Aorta (tissue), 5 donors: ENCODE measurements at regions not wholly inside any gene's neighbourhood (a gene's known extent, or its start where the extent isn't known, plus 50 kb on each side); places are given as distances from the start of the nearest gene placed in this dataset.

Source experiments
- ATAC-seq: fragments of 200-7000 bp; cut with Tn5 transposase; one replicate; pipeline ENCODE4 v1.9.1; 2022; ENCODE audit warnings: moderate library complexity; ENCODE audit not compliant: low FRiP score
- DNase-seq, 2 donors: peaks; one replicate each; pipeline ENCODE4 v3.0.0-alpha.2; 2020
- H3K27ac ChIP-seq, 2 donors: one replicate each; pipeline ENCODE4 v1.5.1; 2013; ENCODE audit warnings: low read length in 2 of 2, mild to moderate bottlenecking in 2 of 2, moderate library complexity in 2 of 2, control low read depth in 1 of 2, inconsistent platforms in 1 of 2, low read depth in 1 of 2
- H3K27me3 ChIP-seq, 2 donors: one replicate each; pipeline ENCODE4 v1.6.1; 2013; ENCODE audit warnings: control low read depth in 1 of 2, low read length in 1 of 2, mild to moderate bottlenecking in 1 of 2, moderate library complexity in 1 of 2; ENCODE audit not compliant: insufficient read depth in 2 of 2, control insufficient read depth in 1 of 2
- H3K36me3 ChIP-seq, 2 donors: one replicate each; pipeline ENCODE4 v1.6.1; 2013; ENCODE audit warnings: control low read depth in 1 of 2, low read length in 1 of 2, mild to moderate bottlenecking in 1 of 2; ENCODE audit not compliant: insufficient read depth in 2 of 2, control insufficient read depth in 1 of 2
- H3K4me1 ChIP-seq, 2 donors: one replicate each; pipeline ENCODE4 v1.6.1; 2013; ENCODE audit warnings: low read length in 2 of 2, control low read depth in 1 of 2, mild to moderate bottlenecking in 1 of 2, moderate library complexity in 1 of 2; ENCODE audit not compliant: insufficient read depth in 2 of 2, control insufficient read depth in 1 of 2
- H3K4me3 ChIP-seq, 2 donors: one replicate each; pipeline ENCODE4 v1.5.1; 2013; ENCODE audit warnings: low read length in 2 of 2, control low read depth in 1 of 2, mild to moderate bottlenecking in 1 of 2
- H3K9me3 ChIP-seq: one replicate; pipeline ENCODE4 v1.6.1; 2013; ENCODE audit warnings: mild to moderate bottlenecking, low read length; ENCODE audit not compliant: control insufficient read depth
- WGBS, 2 donors: extraction: QIAGEN DNeasy Blood & Tissue Kit; methylation state at CpG; one replicate each; pipeline ENCODE4 v1.1.7; 2013; 5-methylcytosine and 5-hydroxymethylcytosine counted together
- intact Hi-C, 2 donors: fragments of 100-400 bp; cut with DNase I; formaldehyde crosslinking; loops; one replicate each; pipeline versions ENCODE4 v1.14.2 to v1.15.0; 2022
- donor health status: healthy with polysubstance abuse.
- donor health status: Bipolar disorder and iron deficiency.
- donor health status: DM: no; HTN: no; CAD: no.
- donor health status: DM: no; HTN: no; CAD: no.
- donor health status: DM: yes; HTN: yes; CAD: no.

- ATAC-seq: no peak
- Histone ChIP-seq H3K36me3 (no peaks in the 10 kb centered on the region), H3K4me3 (no peak overlapping the region), H3K27me3 (no peaks in the 10 kb centered on the region), H3K27ac (no peak overlapping the region), H3K4me1 (no peaks in the 10 kb centered on the region), H3K9me3 (peaks cover 3% of the 10 kb centered on the region)
- intact Hi-C loops: no loop called here
- WGBS, 2 donors: 66 to 68% methylated on average over 2 of the region's 2 CpGs
- no peak for DNase-seq
Observed at GRCh38 chr14:87141801-87142200, 851.2 kb downstream of the GALC start.

- H3K9me3 ChIP-seq: peaks cover 3% of the 10 kb centered on the region
- H3K27ac ChIP-seq: no peak overlapping the region
- no peak for DNase-seq
- no peaks in the 10 kb centered on the region for H3K27me3 ChIP-seq
- H3K36me3 ChIP-seq: no peaks in the 10 kb centered on the region
- 53 to 63% methylated on average over 2 of the region's 2 CpGs for WGBS, 2 donors
- intact Hi-C loops: no loop called here
- ATAC-seq: no peak
- no peak overlapping the region for H3K4me3 ChIP-seq
- no peaks in the 10 kb centered on the region for H3K4me1 ChIP-seq
Observed at GRCh38 chr14:87139299-87139698, 853.7 kb downstream of the GALC start.

GRCh38 chr14:87133073-87133801, 859.7 kb downstream of the GALC start:
- H3K27me3 ChIP-seq: no peaks in the 10 kb centered on the region
- no peaks in the 10 kb centered on the region for H3K4me1 ChIP-seq
- H3K9me3 ChIP-seq: no peaks in the 10 kb centered on the region
- intact Hi-C loops: no loop called here
- 52 to 63% methylated on average over 4 of the region's 4 CpGs for WGBS, 2 donors
- no peak overlapping the region for H3K4me3 ChIP-seq
- ATAC-seq (no peak), DNase-seq (no peak)
- H3K27ac ChIP-seq: no peak overlapping the region
- no peaks in the 10 kb centered on the region for H3K36me3 ChIP-seq

GRCh38 chr14:87131879-87132278, 861.1 kb downstream of the GALC start:
- no peak overlapping the region for H3K27ac ChIP-seq
- intact Hi-C loops: no loop called here
- no peak for ATAC-seq
- no peaks in the 10 kb centered on the region for H3K36me3 ChIP-seq
- no peaks in the 10 kb centered on the region for H3K27me3 ChIP-seq
- no peaks in the 10 kb centered on the region for H3K4me1 ChIP-seq
- no peak for DNase-seq
- H3K4me3 ChIP-seq: no peak overlapping the region
- H3K9me3 ChIP-seq: no peaks in the 10 kb centered on the region
- WGBS, 2 donors: 17% methylated on average over 5 of the region's 5 CpGs

GRCh38 chr14:87122166-87122565, 870.8 kb downstream of the GALC start:
- H3K9me3 ChIP-seq: no peaks in the 10 kb centered on the region
- H3K4me1 ChIP-seq: no peaks in the 10 kb centered on the region
- DNase-seq: no peak
- H3K4me3 ChIP-seq: no peak overlapping the region
- H3K27me3 ChIP-seq: no peaks in the 10 kb centered on the region
- no peak for ATAC-seq
- intact Hi-C loops: no loop called here
- H3K27ac ChIP-seq: no peak overlapping the region
- no peaks in the 10 kb centered on the region for H3K36me3 ChIP-seq

GRCh38 chr14:87121716-87122115, 871.3 kb downstream of the GALC start:
- Histone ChIP-seq H3K4me3 (no peak overlapping the region), H3K27me3 (no peaks in the 10 kb centered on the region), H3K9me3 (no peaks in the 10 kb centered on the region), H3K4me1 (no peaks in the 10 kb centered on the region), H3K27ac (no peak overlapping the region), H3K36me3 (no peaks in the 10 kb centered on the region)
- no peak for DNase-seq
- no peak for ATAC-seq
- intact Hi-C loops: no loop called here
- WGBS, 2 donors: 74% methylated on average over 2 of the region's 2 CpGs

- Histone ChIP-seq H3K4me1 (no peaks in the 10 kb centered on the region), H3K27ac (no peak overlapping the region), H3K9me3 (no peaks in the 10 kb centered on the region), H3K36me3 (no peaks in the 10 kb centered on the region), H3K4me3 (no peak overlapping the region), H3K27me3 (no peaks in the 10 kb centered on the region)
- ATAC-seq: no peak
- WGBS, 2 donors: 13 to 28% methylated on average over 1 of the region's 1 CpG
- DNase-seq: no peak
- intact Hi-C loops: no loop called here
Observed at GRCh38 chr14:87115234-87115633, 877.7 kb downstream of the GALC start.

GRCh38 chr14:87113286-87113685, 879.7 kb downstream of the GALC start:
- no peak for ATAC-seq
- DNase-seq: no peak
- Histone ChIP-seq H3K4me1 (no peaks in the 10 kb centered on the region), H3K27me3 (no peaks in the 10 kb centered on the region), H3K4me3 (no peak overlapping the region), H3K27ac (no peak overlapping the region), H3K9me3 (no peaks in the 10 kb centered on the region), H3K36me3 (no peaks in the 10 kb centered on the region)
- intact Hi-C loops: no loop called here
- 77 to 81% methylated on average over 5 of the region's 5 CpGs for WGBS, 2 donors

GRCh38 chr14:87111741-87112140, 881.2 kb downstream of the GALC start:
- no peak overlapping the region for H3K27ac ChIP-seq
- no peaks in the 10 kb centered on the region for H3K27me3 ChIP-seq
- H3K4me1 ChIP-seq: no peaks in the 10 kb centered on the region
- H3K4me3 ChIP-seq: no peak overlapping the region
- H3K9me3 ChIP-seq: no peaks in the 10 kb centered on the region
- DNase-seq: no peak
- no peak for ATAC-seq
- 53 to 54% methylated on average over 3 of the region's 3 CpGs for WGBS, 2 donors
- H3K36me3 ChIP-seq: no peaks in the 10 kb centered on the region
- intact Hi-C loops: no loop called here
